Neural progenitor cell (in vitro differentiated cells): ENCODE measurements at regions not wholly inside any gene's neighbourhood (a gene's known extent, or its start where the extent isn't known, plus 50 kb on each side); places are given as distances from the start of the nearest gene placed in this dataset.

Experiments used
- CTCF ChIP-seq: fragments of 200-600 bp; sonication (generic); IDR thresholded peaks from 2 replicates; pipeline ENCODE4 v1.5.1; 2017; ENCODE audit warnings: antibody characterized with exemption, mild to moderate bottlenecking
- EZH2 ChIP-seq: fragments of 200-600 bp; sonication (generic); IDR thresholded peaks from 2 replicates; pipeline ENCODE4 v1.6.1; 2017; ENCODE audit warnings: antibody characterized with exemption, mild to moderate bottlenecking, moderate library complexity
- EZH2phosphoT487 ChIP-seq: fragments of 200-600 bp; sonication (generic); IDR thresholded peaks from 2 replicates; pipeline ENCODE4 v1.6.1; 2017; ENCODE audit warnings: antibody characterized with exemption

GRCh38 chr5:35304291-35304690 is 74.0 kb upstream of the PRLR start:
- TF ChIP-seq CTCF = no peak
- TF ChIP-seq EZH2 = no peak
- TF ChIP-seq EZH2phosphoT487 = no peak
